SK-N-SH treated with all-trans-retinoic acid at 6 μM for 48 hours (cell line): ENCODE measurements at regions not wholly inside any gene's neighbourhood (a gene's known extent, or its start where the extent isn't known, plus 50 kb on each side); places are given as distances from the start of the nearest gene placed in this dataset.

Experiments used
- ATAC-seq: fragments of 200-7000 bp; cut with Tn5 transposase; 3 replicates; pipeline ENCODE4 v1.9.1; 2020; ENCODE audit warnings: mild to moderate bottlenecking, moderate library complexity
- ARNTL ChIP-seq: fragments of 450-650 bp; formaldehyde crosslinking; IDR thresholded peaks from 2 replicates; pipeline ENCODE4 v1.5.0; 2020; ENCODE audit warnings: low read depth, mild to moderate bottlenecking, moderate library complexity, borderline replicate concordance
- BACH2 ChIP-seq: fragments of 250-450 bp; sonication (Bioruptor Pico); IDR thresholded peaks from 2 replicates; pipeline ENCODE4 v1.9.0; 2021; ENCODE audit warnings: mild to moderate bottlenecking, borderline replicate concordance
- CSDC2 ChIP-seq: fragments of 250-450 bp; sonication (Bioruptor Pico); IDR thresholded peaks from 2 replicates; pipeline ENCODE4 v1.5.0; 2020; ENCODE audit warnings: mild to moderate bottlenecking, moderate library complexity
- ESRRG ChIP-seq: fragments of 250-450 bp; sonication (Bioruptor Pico); IDR thresholded peaks from 2 replicates; pipeline ENCODE4 v1.6.1; 2021; ENCODE audit warnings: mild to moderate bottlenecking
- ISL1 ChIP-seq: fragments of 250-450 bp; sonication (Bioruptor Pico); IDR thresholded peaks from 2 replicates; pipeline ENCODE4 v2.1.2; 2022; ENCODE audit warnings: mild to moderate bottlenecking, moderate library complexity
- OSR1 ChIP-seq: fragments of 250-450 bp; sonication (Bioruptor Pico); IDR thresholded peaks from 2 replicates; pipeline ENCODE4 v1.8.0; 2022; ENCODE audit warnings: moderate library complexity, mild to moderate bottlenecking, inconsistent platforms
- PPARA ChIP-seq: fragments of 250-450 bp; sonication (Bioruptor Pico); IDR thresholded peaks from 2 replicates; pipeline ENCODE4 v1.5.0; 2020; ENCODE audit warnings: mild to moderate bottlenecking, borderline replicate concordance
- RARB ChIP-seq: fragments of 250-450 bp; sonication (Bioruptor Pico); IDR thresholded peaks from 2 replicates; pipeline ENCODE4 v1.8.0; 2021; ENCODE audit warnings: mild to moderate bottlenecking, moderate library complexity
- SNAI2 ChIP-seq: fragments of 250-450 bp; sonication (Bioruptor Pico); IDR thresholded peaks from 2 replicates; pipeline ENCODE4 v1.5.0; 2020; ENCODE audit warnings: mild to moderate bottlenecking, moderate library complexity
- TCF4 ChIP-seq: fragments of 250-450 bp; sonication (Bioruptor Pico); IDR thresholded peaks from 2 replicates; pipeline ENCODE4 v1.8.0; 2021; ENCODE audit warnings: mild to moderate bottlenecking, moderate library complexity, borderline replicate concordance
- TOX ChIP-seq: fragments of 250-450 bp; sonication (Bioruptor Pico); IDR thresholded peaks from 2 replicates; pipeline ENCODE4 v1.8.0; 2021; ENCODE audit warnings: mild to moderate bottlenecking, moderate library complexity, borderline replicate concordance
- ZC3H10 ChIP-seq: fragments of 250-450 bp; sonication (Bioruptor Pico); IDR thresholded peaks from 2 replicates; pipeline ENCODE4 v1.5.1; 2021; ENCODE audit warnings: mild to moderate bottlenecking, moderate library complexity
- ZFP3 ChIP-seq: fragments of 250-450 bp; sonication (Bioruptor Pico); IDR thresholded peaks from 2 replicates; pipeline ENCODE4 v1.5.0; 2020; ENCODE audit warnings: mild to moderate bottlenecking, moderate library complexity
- ZFP30 ChIP-seq: fragments of 450-650 bp; formaldehyde crosslinking; IDR thresholded peaks from 2 replicates; pipeline ENCODE4 v1.5.0; 2022; ENCODE audit warnings: mild to moderate bottlenecking, moderate library complexity
- ZNF565 ChIP-seq: fragments of 450-650 bp; formaldehyde crosslinking; conservative IDR thresholded peaks from 2 replicates; pipeline ENCODE4 v1.5.0; 2020; ENCODE audit warnings: low read depth, mild to moderate bottlenecking, moderate library complexity
- ZNF70 ChIP-seq: fragments of 450-650 bp; formaldehyde crosslinking; IDR thresholded peaks from 2 replicates; pipeline ENCODE4 v1.5.0; 2020; ENCODE audit warnings: mild to moderate bottlenecking, moderate library complexity
- ZNF8 ChIP-seq: fragments of 450-650 bp; formaldehyde crosslinking; IDR thresholded peaks from 2 replicates; pipeline ENCODE4 v1.5.0; 2020; ENCODE audit warnings: mild to moderate bottlenecking, moderate library complexity
- TF ChIP-seq, protein P1 (sequence below): fragments of 250-450 bp; sonication (Bioruptor Pico); IDR thresholded peaks from 2 replicates; pipeline ENCODE4 v1.5.1; 2020; ENCODE audit warnings: low read depth, mild to moderate bottlenecking, moderate library complexity
- TF ChIP-seq, protein P2 (sequence below): fragments of 250-450 bp; sonication (Bioruptor Pico); IDR thresholded peaks from 2 replicates; pipeline ENCODE4 v1.8.0; 2020; ENCODE audit warnings: mild to moderate bottlenecking, moderate library complexity, borderline replicate concordance
- TF ChIP-seq, protein P3 (sequence below): fragments of 250-450 bp; sonication (Bioruptor Pico); IDR thresholded peaks from 2 replicates; pipeline ENCODE4 v1.5.0; 2020; ENCODE audit warnings: mild to moderate bottlenecking, moderate library complexity
- TF ChIP-seq, protein P4 (sequence below): fragments of 250-450 bp; sonication (Bioruptor Pico); IDR thresholded peaks from 2 replicates; pipeline ENCODE4 v1.8.0; 2021; ENCODE audit warnings: low read depth, mild to moderate bottlenecking, moderate library complexity, borderline replicate concordance
- TF ChIP-seq, protein P5 (sequence below): fragments of 250-450 bp; sonication (Bioruptor Pico); IDR thresholded peaks from 2 replicates; pipeline ENCODE4 v1.5.1; 2021; ENCODE audit warnings: mild to moderate bottlenecking, moderate library complexity

DNA sequence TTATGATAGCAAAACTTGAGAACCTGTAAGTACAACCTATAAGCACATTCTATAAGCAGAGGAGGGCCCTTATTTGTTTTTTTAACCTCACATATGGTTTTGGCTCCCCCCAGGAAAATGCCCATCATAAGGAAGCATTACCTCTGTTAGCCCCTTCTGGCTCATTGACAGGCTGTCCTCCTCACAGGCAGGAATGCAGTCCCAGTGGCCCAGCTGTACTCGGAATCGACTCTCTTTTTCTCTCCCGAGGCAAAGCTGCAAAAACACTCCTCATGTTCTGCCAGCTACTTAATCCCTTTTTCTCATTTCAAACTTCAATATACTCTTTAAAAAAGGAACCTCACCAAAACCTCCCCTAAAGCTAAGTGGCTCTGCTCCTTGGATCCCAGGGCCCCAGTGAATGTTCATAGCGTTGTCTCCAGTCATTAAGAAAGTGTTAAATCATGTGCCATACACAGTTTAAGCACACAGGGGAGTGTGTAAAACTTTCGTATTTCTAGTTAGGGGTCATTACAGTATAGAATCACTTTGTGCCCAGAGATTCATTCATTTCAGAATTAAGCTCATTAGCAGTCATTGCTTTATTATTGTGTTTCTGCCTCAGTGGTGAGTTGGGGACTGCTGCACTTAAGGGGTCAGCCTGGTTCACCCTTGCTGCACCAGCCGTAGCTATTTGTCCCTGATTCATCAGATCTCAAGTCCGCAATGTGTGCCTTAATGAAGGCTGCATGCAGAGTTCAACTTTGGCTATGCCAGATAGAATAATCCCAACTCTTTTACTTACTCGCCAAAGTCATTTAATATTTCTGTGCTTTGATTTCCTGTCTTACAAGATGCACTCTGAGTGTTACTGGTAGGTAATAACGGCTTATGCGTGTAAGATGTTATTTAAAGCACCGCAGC is 57.6 kb downstream of the JRKL start:
- TF ChIP-seq TOX (CRISPR knock-in tag) (no peak), SNAI2 (CRISPR knock-in tag) (no peak), BACH2 (no peak)

DNA sequence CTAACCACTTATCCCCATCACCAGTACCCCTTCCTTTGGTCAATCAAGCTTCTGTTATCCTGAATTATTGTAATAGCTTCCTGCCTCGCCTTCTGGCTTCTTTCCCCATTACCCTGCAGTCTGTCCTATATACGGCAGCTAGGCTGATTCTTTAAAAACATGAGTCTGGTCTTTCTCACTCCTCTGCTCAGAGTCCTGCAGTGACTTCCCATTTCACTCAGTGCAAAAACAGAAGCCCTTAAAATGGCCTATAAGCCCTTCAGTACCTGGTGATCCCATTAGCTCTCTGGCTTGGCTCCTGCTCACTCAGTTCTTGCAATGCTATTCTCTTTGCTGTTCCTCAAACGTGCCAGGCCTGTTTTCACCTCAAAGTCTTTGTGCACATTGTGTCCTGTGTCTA is 58.4 kb downstream of the JRKL start:
- peak; percentile 20; the same call in 1 of the 3 replicates for ATAC-seq
- TF ChIP-seq ZNF70 (CRISPR knock-in tag) (no peak), ZNF565 (CRISPR knock-in tag) (no peak), ZC3H10 (CRISPR knock-in tag) (no peak), RARB (CRISPR knock-in tag) (no peak), ISL1 (CRISPR knock-in tag) (no peak), BACH2 (no peak), ZFP30 (CRISPR knock-in tag) (no peak), TCF4 (CRISPR knock-in tag) (no peak), ARNTL (CRISPR knock-in tag) (no peak), ZNF8 (CRISPR knock-in tag) (no peak), CSDC2 (CRISPR knock-in tag) (no peak), OSR1 (CRISPR knock-in tag) (no peak)
- TF ChIP-seq, protein P1, sequence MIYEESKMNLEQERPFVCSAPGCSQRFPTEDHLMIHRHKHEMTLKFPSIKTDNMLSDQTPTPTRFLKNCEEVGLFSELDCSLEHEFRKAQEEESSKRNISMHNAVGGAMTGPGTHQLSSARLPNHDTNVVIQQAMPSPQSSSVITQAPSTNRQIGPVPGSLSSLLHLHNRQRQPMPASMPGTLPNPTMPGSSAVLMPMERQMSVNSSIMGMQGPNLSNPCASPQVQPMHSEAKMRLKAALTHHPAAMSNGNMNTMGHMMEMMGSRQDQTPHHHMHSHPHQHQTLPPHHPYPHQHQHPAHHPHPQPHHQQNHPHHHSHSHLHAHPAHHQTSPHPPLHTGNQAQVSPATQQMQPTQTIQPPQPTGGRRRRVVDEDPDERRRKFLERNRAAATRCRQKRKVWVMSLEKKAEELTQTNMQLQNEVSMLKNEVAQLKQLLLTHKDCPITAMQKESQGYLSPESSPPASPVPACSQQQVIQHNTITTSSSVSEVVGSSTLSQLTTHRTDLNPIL (CRISPR knock-in tag) = no peak
- TF ChIP-seq, protein P2, sequence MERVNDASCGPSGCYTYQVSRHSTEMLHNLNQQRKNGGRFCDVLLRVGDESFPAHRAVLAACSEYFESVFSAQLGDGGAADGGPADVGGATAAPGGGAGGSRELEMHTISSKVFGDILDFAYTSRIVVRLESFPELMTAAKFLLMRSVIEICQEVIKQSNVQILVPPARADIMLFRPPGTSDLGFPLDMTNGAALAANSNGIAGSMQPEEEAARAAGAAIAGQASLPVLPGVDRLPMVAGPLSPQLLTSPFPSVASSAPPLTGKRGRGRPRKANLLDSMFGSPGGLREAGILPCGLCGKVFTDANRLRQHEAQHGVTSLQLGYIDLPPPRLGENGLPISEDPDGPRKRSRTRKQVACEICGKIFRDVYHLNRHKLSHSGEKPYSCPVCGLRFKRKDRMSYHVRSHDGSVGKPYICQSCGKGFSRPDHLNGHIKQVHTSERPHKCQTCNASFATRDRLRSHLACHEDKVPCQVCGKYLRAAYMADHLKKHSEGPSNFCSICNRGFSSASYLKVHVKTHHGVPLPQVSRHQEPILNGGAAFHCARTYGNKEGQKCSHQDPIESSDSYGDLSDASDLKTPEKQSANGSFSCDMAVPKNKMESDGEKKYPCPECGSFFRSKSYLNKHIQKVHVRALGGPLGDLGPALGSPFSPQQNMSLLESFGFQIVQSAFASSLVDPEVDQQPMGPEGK (CRISPR knock-in tag) = no peak
- TF ChIP-seq, protein P3, sequence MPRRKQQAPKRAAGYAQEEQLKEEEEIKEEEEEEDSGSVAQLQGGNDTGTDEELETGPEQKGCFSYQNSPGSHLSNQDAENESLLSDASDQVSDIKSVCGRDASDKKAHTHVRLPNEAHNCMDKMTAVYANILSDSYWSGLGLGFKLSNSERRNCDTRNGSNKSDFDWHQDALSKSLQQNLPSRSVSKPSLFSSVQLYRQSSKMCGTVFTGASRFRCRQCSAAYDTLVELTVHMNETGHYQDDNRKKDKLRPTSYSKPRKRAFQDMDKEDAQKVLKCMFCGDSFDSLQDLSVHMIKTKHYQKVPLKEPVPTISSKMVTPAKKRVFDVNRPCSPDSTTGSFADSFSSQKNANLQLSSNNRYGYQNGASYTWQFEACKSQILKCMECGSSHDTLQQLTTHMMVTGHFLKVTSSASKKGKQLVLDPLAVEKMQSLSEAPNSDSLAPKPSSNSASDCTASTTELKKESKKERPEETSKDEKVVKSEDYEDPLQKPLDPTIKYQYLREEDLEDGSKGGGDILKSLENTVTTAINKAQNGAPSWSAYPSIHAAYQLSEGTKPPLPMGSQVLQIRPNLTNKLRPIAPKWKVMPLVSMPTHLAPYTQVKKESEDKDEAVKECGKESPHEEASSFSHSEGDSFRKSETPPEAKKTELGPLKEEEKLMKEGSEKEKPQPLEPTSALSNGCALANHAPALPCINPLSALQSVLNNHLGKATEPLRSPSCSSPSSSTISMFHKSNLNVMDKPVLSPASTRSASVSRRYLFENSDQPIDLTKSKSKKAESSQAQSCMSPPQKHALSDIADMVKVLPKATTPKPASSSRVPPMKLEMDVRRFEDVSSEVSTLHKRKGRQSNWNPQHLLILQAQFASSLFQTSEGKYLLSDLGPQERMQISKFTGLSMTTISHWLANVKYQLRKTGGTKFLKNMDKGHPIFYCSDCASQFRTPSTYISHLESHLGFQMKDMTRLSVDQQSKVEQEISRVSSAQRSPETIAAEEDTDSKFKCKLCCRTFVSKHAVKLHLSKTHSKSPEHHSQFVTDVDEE = no peak
- TF ChIP-seq, all 23 proteins: peak for 0

More for the DNA sequence above, 57.6 kb downstream of the JRKL start:
- ATAC-seq = no peak

DNA sequence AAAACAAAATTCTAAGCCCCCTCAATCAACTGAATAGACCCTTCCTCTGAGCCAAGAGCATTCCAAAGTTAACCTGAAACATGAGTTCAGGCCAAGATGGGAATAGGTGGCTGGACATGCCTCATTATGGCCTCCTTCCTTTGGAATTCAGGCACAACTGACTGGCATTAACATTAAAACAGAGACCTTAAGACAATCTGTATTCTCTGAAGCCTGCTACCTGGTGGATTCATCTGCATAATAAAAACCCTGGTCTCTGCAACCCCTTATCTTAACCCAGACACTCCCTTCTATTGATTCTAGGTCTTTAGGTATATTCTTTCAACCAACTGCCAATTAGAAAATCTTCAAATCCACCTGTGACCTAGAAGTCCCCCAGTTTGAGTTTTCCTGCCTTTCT is 66.3 kb downstream of the JRKL start:
- TF ChIP-seq ZFP30 (CRISPR knock-in tag) (no peak), OSR1 (CRISPR knock-in tag) (no peak), ZNF8 (CRISPR knock-in tag) (no peak), ARNTL (CRISPR knock-in tag) (no peak), ZNF70 (CRISPR knock-in tag) (no peak)
- ATAC-seq = no peak

DNA sequence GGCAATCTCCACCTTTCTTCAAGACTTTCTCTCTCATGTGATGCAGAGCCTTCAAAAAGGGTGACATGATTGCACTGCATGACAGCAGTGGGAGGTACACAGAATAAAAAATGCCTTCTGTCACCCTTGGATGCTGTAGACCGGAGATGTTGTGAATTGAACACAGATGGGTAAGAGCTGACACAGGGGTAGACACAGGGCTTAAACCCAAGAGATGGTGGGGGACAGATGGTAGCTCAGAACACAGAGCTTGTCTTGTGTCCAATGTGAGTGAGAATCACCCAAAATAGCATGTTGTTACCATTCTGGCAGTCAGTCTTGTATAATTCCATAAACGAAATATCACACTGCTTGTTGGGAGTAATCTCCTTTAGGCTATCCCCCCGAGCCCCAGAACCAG is 69.9 kb downstream of the JRKL start:
- no peak for ATAC-seq
- TF ChIP-seq, protein P4, sequence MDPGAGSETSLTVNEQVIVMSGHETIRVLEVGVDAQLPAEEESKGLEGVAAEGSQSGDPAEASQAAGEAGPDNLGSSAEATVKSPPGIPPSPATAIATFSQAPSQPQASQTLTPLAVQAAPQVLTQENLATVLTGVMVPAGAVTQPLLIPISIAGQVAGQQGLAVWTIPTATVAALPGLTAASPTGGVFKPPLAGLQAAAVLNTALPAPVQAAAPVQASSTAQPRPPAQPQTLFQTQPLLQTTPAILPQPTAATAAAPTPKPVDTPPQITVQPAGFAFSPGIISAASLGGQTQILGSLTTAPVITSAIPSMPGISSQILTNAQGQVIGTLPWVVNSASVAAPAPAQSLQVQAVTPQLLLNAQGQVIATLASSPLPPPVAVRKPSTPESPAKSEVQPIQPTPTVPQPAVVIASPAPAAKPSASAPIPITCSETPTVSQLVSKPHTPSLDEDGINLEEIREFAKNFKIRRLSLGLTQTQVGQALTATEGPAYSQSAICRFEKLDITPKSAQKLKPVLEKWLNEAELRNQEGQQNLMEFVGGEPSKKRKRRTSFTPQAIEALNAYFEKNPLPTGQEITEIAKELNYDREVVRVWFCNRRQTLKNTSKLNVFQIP (CRISPR knock-in tag) = no peak
- TF ChIP-seq, protein P1 (CRISPR knock-in tag) = no peak
- no peak for TF ChIP-seq ESRRG (CRISPR knock-in tag)
- TF ChIP-seq ARNTL (CRISPR knock-in tag) = no peak
- no peak for TF ChIP-seq ISL1 (CRISPR knock-in tag)
- no peak for TF ChIP-seq ZNF8 (CRISPR knock-in tag)
- TF ChIP-seq TCF4 (CRISPR knock-in tag) = no peak
- no peak for TF ChIP-seq BACH2
- TF ChIP-seq ZC3H10 (CRISPR knock-in tag) = no peak
- TF ChIP-seq ZFP30 (CRISPR knock-in tag) = no peak
- TF ChIP-seq, protein P5, sequence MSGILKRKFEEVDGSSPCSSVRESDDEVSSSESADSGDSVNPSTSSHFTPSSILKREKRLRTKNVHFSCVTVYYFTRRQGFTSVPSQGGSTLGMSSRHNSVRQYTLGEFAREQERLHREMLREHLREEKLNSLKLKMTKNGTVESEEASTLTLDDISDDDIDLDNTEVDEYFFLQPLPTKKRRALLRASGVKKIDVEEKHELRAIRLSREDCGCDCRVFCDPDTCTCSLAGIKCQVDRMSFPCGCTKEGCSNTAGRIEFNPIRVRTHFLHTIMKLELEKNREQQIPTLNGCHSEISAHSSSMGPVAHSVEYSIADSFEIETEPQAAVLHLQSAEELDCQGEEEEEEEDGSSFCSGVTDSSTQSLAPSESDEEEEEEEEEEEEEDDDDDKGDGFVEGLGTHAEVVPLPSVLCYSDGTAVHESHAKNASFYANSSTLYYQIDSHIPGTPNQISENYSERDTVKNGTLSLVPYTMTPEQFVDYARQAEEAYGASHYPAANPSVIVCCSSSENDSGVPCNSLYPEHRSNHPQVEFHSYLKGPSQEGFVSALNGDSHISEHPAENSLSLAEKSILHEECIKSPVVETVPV (CRISPR knock-in tag) = no peak
- no peak for TF ChIP-seq ZFP3 (CRISPR knock-in tag)
- TF ChIP-seq SNAI2 (CRISPR knock-in tag) = no peak
- no peak for TF ChIP-seq PPARA (CRISPR knock-in tag)
- TF ChIP-seq RARB (CRISPR knock-in tag) = no peak
- no peak for TF ChIP-seq OSR1 (CRISPR knock-in tag)
- no peak for TF ChIP-seq TOX (CRISPR knock-in tag)
- TF ChIP-seq, all 23 proteins: peak for 0
